Activated naive CD4-positive, alpha-beta T cell treated with anti-CD3 and anti-CD28 coated beads, Interleukin-2, amount 50 U/mL, for 72 hours (primary cell): ENCODE measurements at regions not wholly inside any gene's neighbourhood (a gene's known extent, or its start where the extent isn't known, plus 50 kb on each side); places are given as distances from the start of the nearest gene placed in this dataset.

Experiments used
- ATAC-seq, 2 donors: fragments of 150-1000 bp; cut with Tn5 transposase; 2 replicates each; pipeline ENCODE4 v1.10.0; 2021; ENCODE audit warnings: mild to moderate bottlenecking in 2 of 2, moderate library complexity in 2 of 2
- DNase-seq, 2 donors: peaks; one replicate each; pipeline ENCODE4 v3.0.0; 2021 to 2022; ENCODE audit warnings: low spot score in 2 of 2
- H3K27ac Mint-ChIP-seq, 2 donors: one replicate each; pipeline ENCODE4 v1.8.0; 2022; ENCODE audit warnings: mild to moderate bottlenecking in 2 of 2, mixed read lengths in 2 of 2
- H3K36me3 Mint-ChIP-seq, 2 donors: one replicate each; pipeline ENCODE4 v1.8.0; 2022; ENCODE audit warnings: mixed read lengths in 2 of 2
- H3K9me3 Mint-ChIP-seq, 2 donors: one replicate each; pipeline ENCODE4 v1.8.0; 2022; ENCODE audit warnings: mixed read lengths in 2 of 2

- Mint-ChIP-seq H3K9me3 (peaks cover 20 to 22% of the 10 kb centered on the region in 2 donors), H3K36me3 (peaks cover 7 to 9% of the 10 kb centered on the region in 2 donors), H3K27ac (peak overlapping the region in 1 of 2 donors; percentile 8)
- no peak for DNase-seq
- no peak for ATAC-seq
These were observed 165.0 kb upstream of the CTBP2 start for GRCh38 chr10:125325326-125325725.

DNA sequence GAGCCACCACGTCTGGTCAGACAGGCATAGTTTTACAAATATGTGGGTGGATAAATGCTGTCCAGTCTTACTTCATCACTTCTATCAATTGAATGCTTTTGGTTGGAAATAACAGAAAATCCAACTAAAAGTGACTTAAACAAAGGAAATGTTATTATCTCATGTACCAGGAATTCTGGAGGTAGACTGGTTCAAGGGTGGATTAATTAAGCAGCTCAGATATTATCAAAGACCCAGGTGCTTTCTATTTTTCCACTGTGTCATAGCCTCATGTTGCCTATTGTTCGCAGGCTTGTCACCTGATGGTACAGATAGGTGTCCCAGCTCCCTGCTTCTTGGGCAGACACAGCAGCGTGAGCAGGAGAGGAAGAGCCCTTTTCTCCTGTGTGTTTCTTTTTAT, 156.1 kb upstream of the CTBP2 start:
- Mint-ChIP-seq H3K36me3 (no peaks in the 10 kb centered on the region), H3K9me3 (peaks cover 0 to 6% of the 10 kb centered on the region in 2 donors), H3K27ac (no peak overlapping the region)
- DNase-seq (no peak), ATAC-seq (no peak)

DNA sequence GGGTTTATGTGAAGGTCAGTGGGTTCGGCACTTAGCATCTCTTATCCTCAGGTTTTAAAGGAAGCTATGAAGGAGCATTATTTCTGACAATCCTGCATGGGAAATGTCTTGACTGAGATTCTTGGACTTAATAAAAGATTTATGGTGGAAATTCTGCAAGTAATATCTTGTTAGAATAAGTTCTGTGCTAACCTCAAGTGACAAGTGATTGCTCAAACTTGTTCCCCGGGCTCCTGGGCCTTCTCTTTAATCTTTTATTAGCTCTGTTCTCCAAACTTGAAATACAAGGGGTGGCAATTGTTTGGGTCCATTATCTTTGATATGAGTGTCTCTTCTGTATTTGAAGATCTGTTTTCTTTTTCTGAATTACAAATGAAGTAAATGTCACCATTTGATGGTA, 140.6 kb upstream of the CTBP2 start:
- DNase-seq (no peak), ATAC-seq (no peak)
- Mint-ChIP-seq H3K36me3 (no peaks in the 10 kb centered on the region), H3K9me3 (peaks cover 4 to 5% of the 10 kb centered on the region in 2 donors), H3K27ac (no peak overlapping the region)

DNA sequence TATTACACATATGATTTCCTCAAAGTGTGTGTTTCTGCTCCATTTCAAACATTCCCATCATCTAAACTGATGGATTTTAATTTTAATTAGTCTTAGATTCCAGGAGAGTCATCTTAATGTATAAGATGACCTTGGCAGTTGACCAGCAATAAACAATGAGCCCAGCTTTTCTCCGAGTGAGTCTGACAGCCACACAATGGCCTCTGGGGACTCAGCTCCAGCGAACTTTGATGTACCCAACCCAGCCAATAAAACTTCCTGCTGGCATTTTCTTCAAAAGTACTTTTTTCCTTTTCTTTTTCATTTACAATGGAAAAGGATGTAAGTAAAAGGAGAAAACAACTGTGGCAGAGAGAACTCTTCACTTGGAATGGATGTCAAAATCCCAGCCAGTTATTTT, 139.1 kb upstream of the CTBP2 start:
- no peak overlapping the region for H3K27ac Mint-ChIP-seq
- ATAC-seq, result no peak
- no peak for DNase-seq
- H3K36me3 Mint-ChIP-seq, result no peaks in the 10 kb centered on the region
- H3K9me3 Mint-ChIP-seq, result peaks cover 4 to 5% of the 10 kb centered on the region in 2 donors

GRCh38 chr10:125296598-125296997, 136.2 kb upstream of the CTBP2 start:
- Mint-ChIP-seq H3K36me3 (no peaks in the 10 kb centered on the region), H3K9me3 (peaks cover 5 to 8% of the 10 kb centered on the region in 2 donors), H3K27ac (no peak overlapping the region)
- DNase-seq, result no peak
- ATAC-seq, result no peak

GRCh38 chr10:125294109-125294508, 133.7 kb upstream of the CTBP2 start:
- peaks cover 5 to 9% of the 10 kb centered on the region in 2 donors for H3K9me3 Mint-ChIP-seq
- no peak overlapping the region for H3K27ac Mint-ChIP-seq
- DNase-seq (no peak), ATAC-seq (no peak)
- no peaks in the 10 kb centered on the region for H3K36me3 Mint-ChIP-seq

DNA sequence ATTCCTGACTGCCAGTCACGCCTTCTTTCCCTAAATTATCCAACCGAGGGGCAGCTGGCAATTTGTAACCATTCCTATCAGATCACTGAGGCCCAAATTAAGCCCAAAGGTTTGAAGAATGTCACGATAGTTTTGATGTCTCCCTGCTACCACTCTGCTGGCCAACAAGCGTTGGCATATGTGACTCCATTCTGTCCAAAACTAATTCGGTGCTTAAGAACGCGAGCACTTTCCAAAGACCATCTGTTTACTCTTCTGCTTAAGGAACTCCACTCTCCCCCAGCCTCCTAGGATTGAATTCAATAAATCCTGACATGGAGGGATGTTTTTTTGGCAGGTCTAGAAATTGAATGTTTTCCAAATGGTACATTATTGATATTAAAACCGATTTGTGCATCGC, 131.5 kb upstream of the CTBP2 start:
- Mint-ChIP-seq H3K9me3 (peaks cover 14 to 15% of the 10 kb centered on the region in 2 donors), H3K36me3 (no peaks in the 10 kb centered on the region), H3K27ac (no peak overlapping the region)
- no peak for DNase-seq
- ATAC-seq, result no peak

DNA sequence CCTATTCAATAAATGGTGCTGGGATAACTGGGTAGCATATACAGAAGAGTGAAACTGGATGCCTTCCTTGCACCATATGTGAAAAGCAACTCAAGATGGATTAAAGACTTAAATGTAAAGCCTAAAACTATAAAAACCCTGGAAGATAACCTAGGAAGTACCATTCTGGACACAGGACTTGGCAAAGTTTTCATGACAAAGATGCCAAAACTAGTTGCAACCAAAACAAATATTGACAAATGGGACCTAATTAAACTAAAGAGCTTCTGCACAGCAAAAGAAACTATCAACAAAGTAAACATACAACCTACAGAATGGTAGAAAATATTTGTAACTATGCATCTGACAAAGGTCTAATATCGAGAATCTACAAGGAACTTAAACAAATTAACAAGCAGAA, 129.1 kb upstream of the CTBP2 start:
- Mint-ChIP-seq H3K36me3 (no peaks in the 10 kb centered on the region), H3K27ac (no peak overlapping the region), H3K9me3 (peaks cover 9 to 15% of the 10 kb centered on the region in 2 donors)
- no peak for ATAC-seq
- DNase-seq, result no peak

GRCh38 chr10:125284875-125285597, 124.7 kb upstream of the CTBP2 start:
- Mint-ChIP-seq H3K9me3 (peaks cover 9% of the 10 kb centered on the region in 2 donors), H3K36me3 (no peaks in the 10 kb centered on the region)

DNA sequence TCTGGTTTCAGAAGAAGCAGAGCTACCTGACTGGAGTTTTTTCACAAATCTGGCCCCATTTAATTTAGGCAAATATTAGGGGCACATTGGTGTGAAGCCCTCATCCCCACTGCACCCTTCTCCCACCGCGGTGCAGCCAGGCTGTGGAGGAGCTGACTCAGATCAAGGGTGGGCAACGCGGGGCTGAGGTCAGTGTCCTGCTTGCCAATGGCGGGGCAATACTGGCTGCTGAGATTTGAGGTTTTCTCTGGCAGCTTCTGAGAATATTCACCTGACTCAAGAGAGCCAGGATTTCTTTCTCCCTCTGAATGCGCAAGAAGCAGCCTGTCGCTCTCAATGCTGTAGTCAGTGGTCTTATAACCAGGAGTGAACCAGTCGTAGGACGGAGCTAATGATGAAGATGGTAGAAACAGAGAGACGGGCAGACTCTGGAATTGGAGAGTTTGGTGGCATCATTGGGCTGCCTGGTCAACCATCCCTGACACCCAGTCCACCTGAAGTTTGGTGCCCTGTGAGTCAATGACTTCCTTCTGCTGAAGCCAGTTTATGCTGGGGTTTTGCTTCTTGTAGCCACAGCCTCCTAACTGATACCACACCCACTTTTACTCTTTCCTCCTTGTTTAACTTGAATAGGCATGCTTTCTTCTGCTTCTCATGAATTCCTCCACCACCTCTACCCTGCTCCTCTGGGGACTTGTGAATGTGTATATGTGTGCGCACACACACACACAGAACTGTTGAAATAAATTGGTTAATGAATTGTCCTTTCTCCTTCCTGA, 123.7 kb upstream of the CTBP2 start:
- no peak for DNase-seq
- H3K9me3 Mint-ChIP-seq, result peaks cover 9% of the 10 kb centered on the region in 2 donors

More at GRCh38 chr10:125284875-125285597, 124.7 kb upstream of the CTBP2 start:
- DNase-seq, result no peak
- no peak overlapping the region for H3K27ac Mint-ChIP-seq
- no peak for ATAC-seq

DNA sequence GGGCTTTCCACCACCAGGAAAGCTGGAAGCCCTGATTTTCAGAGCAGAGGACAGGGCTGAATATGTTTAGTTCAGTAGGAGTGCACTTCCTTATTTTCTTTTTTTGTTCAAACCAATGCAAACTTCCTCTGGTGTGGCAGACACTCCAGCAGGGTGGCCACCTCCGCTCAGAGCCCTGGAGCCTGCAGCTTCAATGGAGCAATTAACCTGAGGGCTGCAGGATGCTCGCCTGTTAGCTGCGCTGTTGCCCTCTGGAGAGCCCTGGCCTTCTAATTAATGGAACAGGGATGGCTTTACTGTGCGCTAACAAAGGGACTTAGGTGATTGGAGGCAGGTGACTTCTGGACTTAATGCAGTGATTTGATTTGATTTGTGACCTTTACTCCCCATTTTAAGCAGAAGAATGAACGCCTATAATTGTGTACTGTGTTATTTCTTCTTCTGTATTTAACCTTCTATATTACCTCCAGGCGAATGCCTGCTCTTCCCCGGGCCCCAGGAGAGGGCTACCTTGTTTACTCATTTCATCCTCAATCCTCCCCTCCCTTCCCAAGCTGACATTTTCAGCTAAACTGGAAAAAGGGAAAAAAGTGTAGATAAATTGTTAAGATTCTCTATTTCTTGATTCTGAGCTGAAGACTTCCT, 123.0 kb upstream of the CTBP2 start:
- Mint-ChIP-seq H3K9me3 (peaks cover 9% of the 10 kb centered on the region in 2 donors), H3K36me3 (no peaks in the 10 kb centered on the region), H3K27ac (no peak overlapping the region)
- ATAC-seq (no peak), DNase-seq (no peak)

More for the DNA sequence above, 123.7 kb upstream of the CTBP2 start:
- ATAC-seq, result no peak
- no peak overlapping the region for H3K27ac Mint-ChIP-seq
- H3K36me3 Mint-ChIP-seq, result no peaks in the 10 kb centered on the region

DNA sequence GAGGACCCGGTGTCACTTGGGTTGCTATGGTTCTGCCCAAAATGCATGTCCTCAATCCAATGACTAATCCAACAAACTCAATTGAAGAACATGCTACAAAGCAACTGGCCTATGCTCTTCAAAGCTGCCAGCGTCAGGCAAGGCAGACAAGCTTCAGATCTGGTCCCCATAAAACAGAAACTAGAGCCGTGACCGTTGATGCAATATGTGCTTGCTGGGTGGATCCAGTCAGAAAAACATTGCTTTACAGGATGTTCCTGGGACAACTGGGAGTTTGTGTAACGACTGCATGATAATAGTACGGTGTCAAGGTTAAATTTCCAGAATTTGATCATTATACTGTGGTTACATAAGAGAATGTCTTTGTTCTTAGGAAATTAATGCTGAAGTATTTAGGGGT, 120.7 kb upstream of the CTBP2 start:
- Mint-ChIP-seq H3K27ac (no peak overlapping the region), H3K9me3 (peaks cover 2 to 5% of the 10 kb centered on the region in 2 donors), H3K36me3 (peaks cover 0 to 3% of the 10 kb centered on the region in 2 donors)
- DNase-seq (no peak), ATAC-seq (no peak)

DNA sequence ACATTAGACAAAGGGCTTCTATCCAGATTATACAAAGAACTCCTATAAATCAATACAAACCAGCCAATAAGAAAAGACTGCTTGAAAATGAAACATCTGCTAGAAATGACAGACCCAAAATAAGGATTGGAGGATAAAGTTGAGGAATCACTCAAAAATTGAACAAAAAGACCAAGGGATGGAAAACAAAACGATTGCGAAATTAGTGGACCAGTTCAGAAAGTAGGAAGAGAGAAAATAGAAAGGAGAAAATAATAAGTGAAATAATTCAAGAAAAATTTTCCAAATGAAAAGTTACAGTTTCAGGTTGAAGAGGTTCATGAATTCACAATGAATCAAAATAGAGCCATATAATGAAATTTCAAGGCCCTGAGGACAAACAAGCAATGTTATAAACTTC, 115.8 kb upstream of the CTBP2 start:
- Mint-ChIP-seq H3K27ac (no peak overlapping the region), H3K36me3 (peaks cover 0 to 6% of the 10 kb centered on the region in 2 donors), H3K9me3 (peaks cover 5 to 14% of the 10 kb centered on the region in 2 donors)
- no peak for ATAC-seq
- DNase-seq, result no peak

GRCh38 chr10:125274961-125275360, 114.6 kb upstream of the CTBP2 start:
- DNase-seq, result no peak
- peaks cover 0 to 6% of the 10 kb centered on the region in 2 donors for H3K36me3 Mint-ChIP-seq
- no peak for ATAC-seq
- peaks cover 11 to 14% of the 10 kb centered on the region in 2 donors for H3K9me3 Mint-ChIP-seq
- H3K27ac Mint-ChIP-seq, result no peak overlapping the region

GRCh38 chr10:125273023-125273422, 112.7 kb upstream of the CTBP2 start:
- no peak for ATAC-seq
- Mint-ChIP-seq H3K9me3 (peaks cover 11 to 14% of the 10 kb centered on the region in 2 donors), H3K36me3 (peaks cover 0 to 6% of the 10 kb centered on the region in 2 donors), H3K27ac (no peak overlapping the region)
- DNase-seq, result no peak

GRCh38 chr10:125269716-125270115, 109.4 kb upstream of the CTBP2 start:
- no peak overlapping the region for H3K27ac Mint-ChIP-seq
- DNase-seq (no peak), ATAC-seq (no peak)
- no peaks in the 10 kb centered on the region for H3K36me3 Mint-ChIP-seq
- peaks cover under 1 to 7% of the 10 kb centered on the region in 2 donors for H3K9me3 Mint-ChIP-seq

GRCh38 chr10:125266966-125267365, 106.6 kb upstream of the CTBP2 start:
- Mint-ChIP-seq H3K36me3 (no peaks in the 10 kb centered on the region), H3K27ac (no peak overlapping the region), H3K9me3 (peaks cover 8 to 10% of the 10 kb centered on the region in 2 donors)
- DNase-seq (no peak), ATAC-seq (no peak)
